OCI-LY1 (cell line): ENCODE measurements at regions not wholly inside any gene's neighbourhood (a gene's known extent, or its start where the extent isn't known, plus 50 kb on each side); places are given as distances from the start of the nearest gene placed in this dataset.

Source experiments
- H2AFZ ChIP-seq: fragments of 200-600 bp; sonication (generic), shearing (Covaris generic); 2 replicates; pipeline ENCODE4 v1.6.0; 2014; ENCODE audit warnings: antibody characterized with exemption, mild to moderate bottlenecking, low read length
- H3F3A ChIP-seq: fragments of 200-600 bp; sonication (generic), shearing (Covaris generic); 2 replicates; pipeline ENCODE4 v1.6.0; 2014; ENCODE audit warnings: mild to moderate bottlenecking, antibody characterized with exemption, low read length, moderate library complexity; ENCODE audit not compliant: insufficient read depth
- H3K27ac ChIP-seq: fragments of 200-600 bp; sonication (generic); 2 replicates; pipeline ENCODE4 v1.5.1; 2014; ENCODE audit warnings: low read length, mixed run types, mild to moderate bottlenecking, low read depth; ENCODE audit not compliant: poor library complexity, severe bottlenecking
- H3K27me3 ChIP-seq: fragments of 200-600 bp; sonication (generic); 2 replicates; pipeline ENCODE4 v1.6.0; 2014; ENCODE audit warnings: antibody characterized with exemption, mild to moderate bottlenecking, low read length, moderate library complexity; ENCODE audit not compliant: insufficient read depth
- H3K36me3 ChIP-seq: fragments of 200-600 bp; sonication (generic); 2 replicates; pipeline ENCODE4 v1.6.1; 2014; ENCODE audit warnings: mild to moderate bottlenecking, antibody characterized with exemption, low read length, moderate library complexity, mixed read lengths; ENCODE audit not compliant: insufficient read depth
- H3K4me1 ChIP-seq: fragments of 200-600 bp; sonication (generic); 2 replicates; pipeline ENCODE4 v1.5.1; 2014; ENCODE audit warnings: mild to moderate bottlenecking, low read length, moderate library complexity; ENCODE audit not compliant: insufficient read depth, severe bottlenecking
- H3K4me2 ChIP-seq: fragments of 200-600 bp; sonication (generic), shearing (Covaris generic); 2 replicates; pipeline ENCODE4 v1.6.1; 2014; ENCODE audit warnings: low read length
- H3K4me3 ChIP-seq: fragments of 200-600 bp; sonication (generic); 2 replicates; pipeline ENCODE4 v1.5.1; 2014; ENCODE audit warnings: low read length, low read depth, mild to moderate bottlenecking, mixed read lengths; ENCODE audit not compliant: poor library complexity, severe bottlenecking
- H3K79me2 ChIP-seq: fragments of 200-600 bp; shearing (Covaris generic); 2 replicates; pipeline ENCODE4 v1.6.1; 2016; ENCODE audit warnings: mixed run types, low read length, mixed read lengths; ENCODE audit not compliant: insufficient read depth
- H3K9ac ChIP-seq: fragments of 200-600 bp; sonication (generic), shearing (Covaris generic); 2 replicates; pipeline ENCODE4 v1.6.1; 2014; ENCODE audit warnings: mild to moderate bottlenecking, low read length, mixed read lengths
- H3K9me2 ChIP-seq: fragments of 200-600 bp; sonication (generic), shearing (Covaris generic); 2 replicates; pipeline ENCODE4 v1.6.1; 2014; ENCODE audit warnings: low read depth, mild to moderate bottlenecking, low read length, mixed read lengths
- H3K9me3 ChIP-seq: fragments of 200-600 bp; shearing (Covaris generic); 2 replicates; pipeline ENCODE4 v1.6.1; 2014; ENCODE audit warnings: low read length, mixed read lengths
- H4K20me1 ChIP-seq: fragments of 200-600 bp; sonication (generic), shearing (Covaris generic); 2 replicates; pipeline ENCODE4 v1.6.0; 2016; ENCODE audit warnings: mild to moderate bottlenecking, low read length; ENCODE audit not compliant: insufficient read depth
- CTCF ChIP-seq: fragments of 200-600 bp; sonication (generic), shearing (Covaris generic); IDR thresholded peaks from 2 replicates; pipeline ENCODE4 v1.5.1; 2017; ENCODE audit warnings: mild to moderate bottlenecking, antibody characterized with exemption, low read length, moderate library complexity, mixed read lengths
- EZH2 ChIP-seq: fragments of 200-600 bp; sonication (generic), shearing (Covaris generic); IDR thresholded peaks from 2 replicates; pipeline ENCODE4 v1.8.0; 2017; ENCODE audit warnings: borderline replicate concordance, mixed run types, mild to moderate bottlenecking, antibody characterized with exemption, low read length, moderate library complexity, mixed read lengths

- H3K27ac ChIP-seq, result no peak overlapping the region
- no peak overlapping the region for H3K4me3 ChIP-seq
- no peak overlapping the region for H3K4me2 ChIP-seq
- H3K9me2 ChIP-seq, result no peaks in the 10 kb centered on the region
- H3K27me3 ChIP-seq, result no peaks in the 10 kb centered on the region
- H3K4me1 ChIP-seq, result no peaks in the 10 kb centered on the region
- H3K9me3 ChIP-seq, result no peaks in the 10 kb centered on the region
- H3F3A ChIP-seq, result no peaks in the 10 kb centered on the region
- no peaks in the 10 kb centered on the region for H4K20me1 ChIP-seq
- H2AFZ ChIP-seq, result no peak overlapping the region
- no peak for TF ChIP-seq CTCF
- no peak for TF ChIP-seq EZH2
- H3K36me3 ChIP-seq, result no peaks in the 10 kb centered on the region
- H3K9ac ChIP-seq, result no peak overlapping the region
- no peaks in the 10 kb centered on the region for H3K79me2 ChIP-seq
Measured at GRCh38 chr14:32009221-32009975, 67.7 kb upstream of the ARHGAP5 start.

DNA sequence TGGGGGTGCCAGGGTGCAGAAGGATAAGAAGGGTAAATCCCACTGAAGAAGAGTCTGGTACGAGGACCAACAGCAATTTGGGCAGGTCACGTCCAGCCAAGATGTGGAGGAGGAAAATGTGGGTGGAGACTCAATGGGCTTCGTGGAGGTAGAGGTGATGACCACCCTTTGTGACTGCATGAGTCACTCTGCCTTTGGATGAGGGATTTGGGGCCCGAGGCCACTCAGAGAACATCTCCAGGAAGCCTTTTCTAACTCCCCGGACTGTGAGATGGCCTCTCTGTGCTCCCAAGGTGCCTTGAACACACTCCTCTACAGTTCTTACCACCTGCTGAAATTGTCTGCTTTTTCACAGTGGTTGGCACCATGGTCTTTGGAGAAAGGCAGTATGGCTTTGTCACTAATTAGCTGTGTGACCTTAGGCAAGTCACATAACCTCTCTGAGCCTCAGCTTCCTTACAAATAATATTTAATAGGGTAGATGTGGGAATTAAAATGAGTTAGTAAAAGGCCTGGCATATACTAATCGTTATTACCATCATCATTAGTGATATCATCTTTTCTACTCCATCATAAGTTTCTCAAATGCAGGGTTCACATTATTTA lies 67.0 kb upstream of the ARHGAP5 start:
- Histone ChIP-seq H3K36me3 (no peaks in the 10 kb centered on the region), H4K20me1 (no peaks in the 10 kb centered on the region), H3K4me3 (no peak overlapping the region), H3K9me3 (no peaks in the 10 kb centered on the region), H3K4me2 (no peak overlapping the region), H3K79me2 (no peaks in the 10 kb centered on the region), H2AFZ (no peak overlapping the region), H3K27ac (no peak overlapping the region), H3K27me3 (no peaks in the 10 kb centered on the region), H3K9me2 (no peaks in the 10 kb centered on the region), H3F3A (no peaks in the 10 kb centered on the region), H3K4me1 (no peaks in the 10 kb centered on the region), H3K9ac (no peak overlapping the region)
- TF ChIP-seq EZH2 (no peak), CTCF (no peak)

GRCh38 chr14:32010604-32011125 lies 66.4 kb upstream of the ARHGAP5 start:
- Histone ChIP-seq H3K9ac (no peak overlapping the region), H2AFZ (no peak overlapping the region), H3K4me2 (no peak overlapping the region)

More at GRCh38 chr14:32010604-32011125, 66.4 kb upstream of the ARHGAP5 start:
- Histone ChIP-seq H3K36me3 (no peaks in the 10 kb centered on the region), H3K27me3 (no peaks in the 10 kb centered on the region), H3K27ac (no peak overlapping the region), H3K9me3 (no peaks in the 10 kb centered on the region), H4K20me1 (no peaks in the 10 kb centered on the region), H3K4me1 (no peaks in the 10 kb centered on the region), H3K79me2 (no peaks in the 10 kb centered on the region), H3K4me3 (no peak overlapping the region), H3F3A (no peaks in the 10 kb centered on the region), H3K9me2 (no peaks in the 10 kb centered on the region)
- TF ChIP-seq EZH2 (no peak), CTCF (no peak)
